ENCODE measurements at regions not wholly inside any gene's neighbourhood (a gene's known extent, or its start where the extent isn't known, plus 50 kb on each side); places are given as distances from the start of the nearest gene placed in this dataset.

DNA sequence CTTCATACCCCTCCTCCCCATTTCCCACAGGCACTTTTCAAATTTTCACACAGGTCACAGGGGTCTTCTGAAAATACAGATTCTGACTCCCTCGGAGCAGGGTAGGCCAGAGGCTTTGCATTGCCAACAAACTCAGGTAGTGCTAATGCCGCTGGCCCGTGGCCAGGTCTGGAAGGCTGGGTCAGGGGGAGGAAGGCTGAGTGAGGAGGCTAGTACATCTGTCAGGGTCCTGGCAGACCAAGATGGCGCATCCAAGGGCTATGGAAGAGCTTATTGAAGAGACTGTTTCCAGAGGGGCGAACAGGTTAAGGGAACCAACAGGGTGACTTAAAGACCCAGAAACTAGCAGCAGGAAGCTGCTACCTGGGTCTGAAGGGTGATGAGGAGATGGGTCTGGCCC is 336.7 kb upstream of the ID2 start:
- TF ChIP-seq, protein P1, sequence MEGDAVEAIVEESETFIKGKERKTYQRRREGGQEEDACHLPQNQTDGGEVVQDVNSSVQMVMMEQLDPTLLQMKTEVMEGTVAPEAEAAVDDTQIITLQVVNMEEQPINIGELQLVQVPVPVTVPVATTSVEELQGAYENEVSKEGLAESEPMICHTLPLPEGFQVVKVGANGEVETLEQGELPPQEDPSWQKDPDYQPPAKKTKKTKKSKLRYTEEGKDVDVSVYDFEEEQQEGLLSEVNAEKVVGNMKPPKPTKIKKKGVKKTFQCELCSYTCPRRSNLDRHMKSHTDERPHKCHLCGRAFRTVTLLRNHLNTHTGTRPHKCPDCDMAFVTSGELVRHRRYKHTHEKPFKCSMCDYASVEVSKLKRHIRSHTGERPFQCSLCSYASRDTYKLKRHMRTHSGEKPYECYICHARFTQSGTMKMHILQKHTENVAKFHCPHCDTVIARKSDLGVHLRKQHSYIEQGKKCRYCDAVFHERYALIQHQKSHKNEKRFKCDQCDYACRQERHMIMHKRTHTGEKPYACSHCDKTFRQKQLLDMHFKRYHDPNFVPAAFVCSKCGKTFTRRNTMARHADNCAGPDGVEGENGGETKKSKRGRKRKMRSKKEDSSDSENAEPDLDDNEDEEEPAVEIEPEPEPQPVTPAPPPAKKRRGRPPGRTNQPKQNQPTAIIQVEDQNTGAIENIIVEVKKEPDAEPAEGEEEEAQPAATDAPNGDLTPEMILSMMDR (conservative IDR thresholded peaks at IDR 0.05; ENCODE audit: low read depth, low read length) = no peak
- TF ChIP-seq EZH2 (IDR thresholded peaks at IDR 0.05; ENCODE audit: borderline replicate concordance, low read depth, low read length, poor library complexity, severe bottlenecking) = no peak
